NCI-H1417 treated with DMSO at 0.1 percent for 48 hours (cell line): ENCODE measurements at regions not wholly inside any gene's neighbourhood (a gene's known extent, or its start where the extent isn't known, plus 50 kb on each side); places are given as distances from the start of the nearest gene placed in this dataset.

Experiments used
- DNase-seq: peaks from one replicate; lab custom pipeline; 2025; lab: John Stamatoyannopoulos, UW

DNA sequence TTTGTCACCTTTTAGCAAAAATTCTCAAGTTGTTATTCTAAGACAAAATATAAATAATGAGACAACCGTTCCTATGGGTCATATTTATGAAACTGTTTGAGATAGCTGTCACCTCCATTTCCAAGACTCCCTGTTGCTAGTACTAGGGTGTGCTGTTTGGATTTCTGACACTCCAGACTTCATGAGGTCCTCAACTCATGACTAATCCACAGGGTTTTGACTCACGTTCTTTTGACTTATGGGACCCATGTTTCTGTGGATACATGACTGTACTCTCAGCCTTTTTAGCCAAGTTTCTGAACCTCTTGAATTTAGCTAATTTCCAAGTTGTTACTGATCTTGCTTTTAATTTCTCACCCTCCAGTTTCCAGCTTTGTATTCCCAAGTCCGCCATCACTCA lies 178.7 kb upstream of the FAM98A start:
- DNase-seq: no peak

DNA sequence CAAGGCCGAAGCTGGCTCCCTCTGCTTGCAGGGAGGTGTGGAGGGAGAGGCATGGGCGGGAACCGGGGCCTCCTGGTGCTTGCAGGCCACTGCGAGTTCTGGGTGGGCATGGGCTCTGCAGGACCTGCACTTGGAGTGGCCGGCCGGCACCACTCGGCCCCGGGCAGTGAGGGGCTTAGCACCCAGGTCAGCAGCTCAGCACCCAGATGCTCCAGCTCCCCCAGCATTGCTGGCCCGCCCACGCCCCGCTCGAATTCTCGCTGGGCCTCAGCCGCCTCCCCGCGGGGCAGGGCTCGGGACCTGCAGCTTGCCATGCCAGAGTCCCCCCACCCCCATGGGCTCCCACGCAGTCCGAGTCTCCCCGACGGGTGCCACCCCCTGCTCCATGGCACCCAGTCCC lies 176.2 kb upstream of the FAM98A start:
- DNase-seq: no peak

DNA sequence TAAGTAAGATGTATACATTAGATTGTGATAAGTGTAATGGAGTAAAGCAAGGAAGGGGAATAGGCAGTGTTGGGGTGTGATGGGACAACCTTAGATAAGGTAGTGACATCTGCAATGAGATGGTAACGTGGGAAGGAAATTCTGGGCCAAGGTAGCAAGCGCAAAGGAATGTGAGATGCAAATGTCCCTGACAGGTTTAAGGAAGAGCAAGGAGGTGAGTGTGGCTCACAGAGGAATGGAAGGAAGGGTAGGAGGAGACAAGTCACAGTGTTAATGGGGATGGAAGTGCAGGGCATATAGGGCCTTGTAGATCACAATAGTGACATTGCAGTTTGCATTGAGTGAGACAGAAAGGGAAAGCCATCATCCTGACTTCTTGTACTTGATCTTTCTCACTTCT lies 170.9 kb upstream of the FAM98A start:
- no peak for DNase-seq

DNA sequence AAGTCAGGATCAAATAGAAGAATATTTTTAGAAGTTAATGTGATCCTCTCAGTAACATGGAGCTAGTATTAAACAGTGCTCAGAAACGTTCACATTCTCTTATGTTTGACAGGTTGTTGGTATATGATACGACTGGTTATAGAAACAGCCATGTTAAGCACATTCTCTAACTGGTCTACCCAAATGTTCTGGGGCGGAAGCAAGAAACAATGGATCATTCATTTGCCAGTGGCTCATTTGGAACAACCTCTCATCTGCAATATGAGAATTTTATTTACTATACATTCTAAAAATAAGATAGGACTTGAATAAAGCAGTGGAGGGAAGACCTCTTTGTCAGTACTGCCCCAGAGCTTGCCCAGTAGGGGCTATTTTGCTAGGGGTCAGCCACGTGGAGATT lies 167.1 kb upstream of the FAM98A start:
- DNase-seq: no peak

DNA sequence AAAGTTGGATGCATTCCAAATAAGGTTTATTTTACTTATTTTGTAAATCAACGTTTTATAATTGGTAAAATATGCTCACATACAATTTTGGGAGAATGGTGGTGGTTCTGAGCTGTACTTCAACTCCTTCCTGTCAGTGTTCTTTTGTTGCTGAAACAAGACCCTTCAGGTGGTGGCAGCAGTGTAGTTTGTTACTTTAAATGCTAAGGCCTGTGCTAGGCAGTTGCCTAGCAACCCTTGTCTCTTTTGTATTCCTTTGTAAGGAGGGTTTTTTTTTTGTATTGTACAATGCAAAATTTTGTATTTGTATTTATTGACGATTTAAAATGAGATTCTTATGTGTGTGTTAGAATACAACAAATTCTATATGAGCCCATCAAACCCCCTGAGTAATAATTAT lies 166.0 kb upstream of the FAM98A start:
- no peak for DNase-seq

DNA sequence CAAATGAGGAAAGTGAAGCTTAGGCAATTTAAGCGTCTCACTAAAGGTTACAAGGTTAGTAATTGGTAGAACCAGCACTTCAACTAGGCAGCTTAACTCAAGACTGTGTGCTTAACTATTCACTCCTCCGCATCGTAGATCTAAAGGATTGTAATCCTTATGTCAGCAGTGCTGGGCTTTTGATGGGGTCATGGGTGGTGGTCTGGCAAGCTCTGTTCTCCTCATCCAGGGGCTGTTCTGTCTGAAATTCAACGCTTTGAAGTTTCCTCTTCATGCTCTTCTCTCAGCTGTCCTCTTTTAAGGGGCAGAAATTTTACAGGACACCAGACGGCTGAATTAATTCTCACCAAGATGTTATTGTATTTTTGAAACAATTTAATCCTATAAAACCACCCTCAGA lies 165.5 kb upstream of the FAM98A start:
- DNase-seq: no peak

DNA sequence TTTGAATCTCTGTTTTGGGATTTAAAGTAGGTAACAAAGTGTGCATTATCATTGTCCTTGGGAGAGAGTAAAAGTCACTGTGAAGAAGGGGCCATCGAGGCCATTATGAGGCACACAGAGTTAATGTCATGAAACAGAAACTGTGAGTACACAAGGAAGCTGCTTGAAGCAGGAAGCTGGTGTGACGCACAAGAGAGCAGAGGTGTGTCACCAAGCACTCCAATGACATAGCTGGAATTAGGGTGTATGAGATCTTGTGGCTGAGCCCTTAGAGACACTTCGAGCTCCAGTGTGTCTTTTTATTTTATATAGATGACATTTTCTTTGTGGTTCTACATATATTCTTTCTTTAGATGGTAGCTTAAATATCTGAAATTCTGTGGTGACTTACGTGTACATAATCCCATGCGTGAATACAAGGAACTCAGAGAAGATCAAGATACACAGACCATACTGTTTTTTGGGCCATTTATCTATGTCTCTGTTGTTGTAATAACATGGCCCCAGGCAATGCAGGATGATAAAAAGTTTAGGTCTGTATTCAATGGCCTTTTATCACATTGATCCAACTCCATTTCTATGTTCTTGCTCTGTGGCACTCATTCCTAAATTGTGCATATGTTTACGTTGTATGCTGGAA lies 164.7 kb upstream of the FAM98A start:
- DNase-seq: no peak

DNA sequence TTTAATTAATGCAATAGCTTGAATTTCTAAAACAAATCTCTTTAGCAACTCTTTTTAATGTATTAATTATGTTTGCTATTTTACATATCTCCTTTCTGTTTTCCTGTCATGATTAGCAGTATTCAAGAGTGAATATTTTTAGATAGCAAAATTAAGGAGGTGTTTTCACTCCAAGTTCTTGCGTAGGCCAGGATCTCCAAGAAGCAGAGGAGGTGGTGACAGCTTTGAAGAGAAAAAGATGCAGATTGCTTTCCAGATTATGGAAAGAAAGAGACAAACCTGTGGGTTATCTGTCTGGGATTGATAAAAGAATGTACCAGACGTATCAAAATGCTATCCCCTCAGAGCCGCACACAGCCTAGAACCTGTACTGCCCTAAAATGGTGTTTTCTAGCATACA lies 163.5 kb upstream of the FAM98A start:
- no peak for DNase-seq

DNA sequence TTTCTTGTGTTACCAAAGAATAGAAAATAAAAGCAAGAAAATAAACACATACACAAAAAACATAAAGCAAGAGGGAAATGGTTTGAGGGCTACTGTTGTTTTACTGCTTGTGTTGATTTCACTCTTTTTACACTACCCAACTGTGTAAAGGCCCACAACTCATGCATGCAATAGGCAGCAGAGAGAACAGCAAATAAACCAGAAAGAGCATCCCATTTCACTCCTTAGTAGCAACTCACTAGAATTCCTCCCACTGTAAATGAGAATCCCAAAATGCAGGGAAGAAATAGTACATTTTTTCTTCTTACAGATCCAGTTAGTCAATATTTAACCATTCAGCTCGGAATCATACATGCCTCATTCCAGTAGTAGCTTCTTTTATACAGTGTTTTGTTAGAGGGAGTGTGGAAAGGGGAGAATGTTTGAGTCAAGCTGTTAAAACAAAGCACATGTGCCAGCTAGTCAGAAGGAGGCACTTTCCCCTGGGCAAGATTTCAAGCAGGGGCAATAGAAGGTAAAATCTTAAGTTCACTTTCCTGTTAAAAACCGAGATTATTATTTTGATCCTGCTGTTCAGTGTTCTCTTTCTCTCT lies 147.2 kb upstream of the FAM98A start:
- DNase-seq: no peak

DNA sequence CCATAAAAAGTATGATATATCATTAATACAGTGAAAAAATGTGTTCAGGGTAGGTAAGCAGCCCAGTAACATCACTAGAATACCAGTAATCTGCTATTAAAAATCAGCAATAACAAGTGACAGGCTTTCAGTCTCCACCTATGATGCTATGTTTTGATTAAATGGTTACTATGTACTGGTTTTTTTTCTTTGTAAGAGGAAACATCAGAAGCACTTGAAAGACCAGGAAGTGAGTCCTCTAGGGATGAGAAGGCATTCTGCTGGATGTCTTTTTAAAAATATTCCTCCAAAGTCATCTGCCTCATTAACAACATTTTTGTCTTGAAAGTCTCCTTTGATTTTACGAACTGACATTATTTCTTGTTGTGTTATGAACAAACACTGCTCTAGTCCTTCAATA lies 136.0 kb upstream of the FAM98A start:
- no peak for DNase-seq

DNA sequence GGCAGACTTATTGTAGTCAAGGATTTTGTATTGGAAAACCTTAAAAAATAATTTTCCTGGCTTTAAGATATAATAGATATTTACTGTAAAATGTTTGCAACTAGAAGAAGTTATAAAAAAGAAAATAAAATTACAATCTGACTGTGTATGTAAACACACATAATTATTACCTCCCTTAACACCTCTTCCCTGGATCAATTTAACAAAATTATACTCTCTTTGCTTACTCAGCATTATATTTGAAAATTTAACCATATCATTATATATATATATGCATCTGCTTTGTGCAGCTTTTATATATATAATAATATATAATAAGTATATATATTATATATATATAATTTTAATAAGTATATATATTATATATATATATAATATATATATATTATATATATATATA lies 131.7 kb upstream of the FAM98A start:
- DNase-seq: no peak

DNA sequence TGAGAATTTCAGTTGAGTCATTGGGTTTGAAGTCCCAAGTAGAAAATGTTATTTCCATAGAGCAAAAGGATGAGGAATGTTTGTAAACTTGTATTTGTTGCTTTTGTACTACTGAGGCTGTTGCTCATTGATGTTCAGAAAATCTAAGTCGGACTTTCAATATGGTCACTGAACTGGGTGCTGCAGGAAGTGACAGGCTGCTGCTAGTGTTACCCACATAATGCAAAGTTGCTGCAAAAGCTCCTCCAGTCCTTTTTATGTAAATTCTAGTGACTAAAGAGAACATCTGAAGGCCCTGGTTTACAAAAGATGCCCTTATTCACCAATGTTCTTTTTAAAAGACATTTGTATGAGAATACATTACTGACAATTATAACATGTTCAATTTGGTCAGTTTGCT lies 131.1 kb upstream of the FAM98A start:
- no peak for DNase-seq

DNA sequence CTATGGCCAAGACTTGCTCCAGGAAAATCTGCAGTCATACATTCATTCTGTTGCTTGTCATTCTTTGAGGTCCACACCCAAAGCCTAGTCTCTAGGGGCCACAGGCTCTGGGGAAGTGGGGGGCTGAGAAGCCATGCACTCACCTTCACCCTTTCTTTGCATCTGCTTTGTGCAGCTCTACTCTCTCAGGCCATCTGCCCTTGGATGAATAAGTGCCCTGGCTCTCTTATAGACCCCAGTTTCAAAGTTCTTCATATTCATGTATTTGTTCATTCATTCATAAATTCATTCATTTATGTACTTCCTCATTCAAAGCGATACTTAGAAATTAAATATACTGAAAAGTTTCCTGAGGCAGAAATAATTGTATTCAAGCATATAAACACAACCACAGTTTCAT lies 130.3 kb upstream of the FAM98A start:
- no peak for DNase-seq

DNA sequence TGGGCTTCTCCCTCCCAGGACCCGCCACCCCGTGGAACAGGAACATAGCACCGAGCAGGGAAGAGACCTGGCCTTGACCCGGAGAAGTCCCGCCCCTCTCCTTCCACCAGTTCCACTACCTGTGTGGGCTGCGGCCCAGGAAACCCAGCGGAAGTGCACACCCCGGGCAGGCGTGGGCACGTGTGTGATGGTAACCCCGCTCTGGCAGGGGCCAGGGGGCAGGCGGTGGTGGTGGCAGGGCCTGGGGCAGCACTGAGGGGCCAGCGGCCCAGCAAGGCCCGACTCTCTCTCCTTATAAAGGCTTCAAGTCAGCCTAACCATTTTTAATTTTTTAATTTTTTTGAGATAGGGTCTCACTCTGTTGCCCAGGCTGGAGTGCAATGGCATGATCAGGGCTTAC lies 129.0 kb upstream of the FAM98A start:
- no peak for DNase-seq

DNA sequence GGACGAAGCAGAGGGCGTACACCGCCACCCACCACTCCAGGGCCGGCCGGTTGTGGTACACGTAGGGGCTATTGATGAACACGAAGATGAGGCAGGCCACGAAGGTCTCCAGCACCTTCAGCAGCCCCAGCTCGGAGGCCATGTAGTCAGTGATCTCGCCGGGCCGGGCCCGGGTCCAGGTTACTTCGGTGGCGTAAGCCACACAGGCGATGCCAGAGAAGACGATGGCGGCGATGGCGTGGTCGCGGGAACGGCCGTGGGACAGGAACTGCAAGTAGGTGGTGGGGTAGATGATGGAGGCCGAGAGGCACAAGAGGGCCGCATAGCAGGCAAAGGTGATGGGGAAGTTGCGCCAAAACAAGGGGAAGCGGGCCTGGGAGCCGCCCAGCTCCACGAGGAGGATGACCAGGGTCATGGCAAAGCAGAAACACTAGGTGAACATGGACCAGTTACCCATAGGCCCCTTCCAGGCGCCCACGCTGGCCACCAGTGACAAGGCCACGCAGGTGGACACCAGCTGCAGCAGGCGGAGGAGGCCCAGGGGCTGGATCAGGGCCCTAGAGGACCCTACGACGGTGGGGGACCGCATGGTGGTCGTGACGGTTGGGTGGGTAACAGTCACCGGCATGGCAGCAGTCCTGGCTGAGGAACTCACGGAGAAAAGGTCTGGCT lies 128.4 kb upstream of the FAM98A start:
- no peak for DNase-seq

DNA sequence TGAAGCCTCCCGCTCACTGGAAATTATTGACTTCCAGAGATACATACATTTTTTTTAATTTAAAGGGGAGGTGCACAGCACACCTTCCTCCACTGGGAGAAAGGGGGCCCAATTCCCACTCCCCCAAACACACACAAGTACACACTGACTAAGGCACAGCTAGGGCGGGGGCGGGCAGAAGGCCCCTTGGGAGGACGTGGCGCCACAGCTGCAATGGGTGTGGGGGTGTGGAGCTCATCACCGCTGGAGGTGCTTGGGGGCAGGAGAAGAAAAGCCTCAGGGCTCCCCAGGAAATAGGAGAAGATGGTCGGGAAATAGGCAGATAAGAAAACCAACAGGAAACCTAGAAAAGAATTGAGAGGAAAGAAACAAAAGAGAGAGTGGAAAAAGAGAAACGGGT lies 127.3 kb upstream of the FAM98A start:
- DNase-seq: no peak

DNA sequence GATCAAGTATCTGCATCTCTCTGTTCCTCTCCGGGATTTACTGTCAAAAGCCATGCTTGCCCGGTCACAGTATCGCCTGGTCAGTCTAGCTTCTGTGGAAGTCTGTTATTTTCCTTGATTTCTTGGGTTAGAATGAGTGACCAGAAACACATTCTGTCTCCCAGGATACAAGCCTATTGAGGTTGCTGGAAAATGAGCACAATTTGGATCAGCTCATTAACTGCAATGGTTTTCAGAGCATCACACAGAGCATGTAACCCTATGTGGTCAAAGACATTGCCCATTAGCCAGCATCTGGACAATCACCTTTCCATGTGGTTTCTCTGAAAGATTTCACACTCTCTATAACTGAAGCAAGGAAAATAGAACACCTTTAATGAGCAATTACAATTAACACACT lies 124.2 kb upstream of the FAM98A start:
- DNase-seq: no peak

DNA sequence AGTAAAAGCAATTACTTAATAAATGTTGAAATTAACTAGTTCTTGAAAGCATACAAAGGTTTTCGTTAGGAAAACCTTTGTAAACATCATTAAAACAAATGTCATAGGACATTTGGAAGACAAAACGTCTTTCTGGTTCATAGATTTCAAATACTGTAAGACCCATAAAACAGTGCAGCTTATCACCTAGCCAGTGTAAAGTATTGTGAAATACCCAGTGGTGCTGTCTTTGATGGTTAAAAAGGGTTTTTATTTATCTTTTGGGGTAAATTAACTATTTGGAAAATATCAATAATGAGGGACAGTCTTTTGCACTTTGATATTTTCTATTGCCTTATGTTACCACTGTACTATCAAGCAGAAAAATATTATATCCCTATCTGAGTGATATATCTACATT lies 120.0 kb upstream of the FAM98A start:
- DNase-seq: no peak

DNA sequence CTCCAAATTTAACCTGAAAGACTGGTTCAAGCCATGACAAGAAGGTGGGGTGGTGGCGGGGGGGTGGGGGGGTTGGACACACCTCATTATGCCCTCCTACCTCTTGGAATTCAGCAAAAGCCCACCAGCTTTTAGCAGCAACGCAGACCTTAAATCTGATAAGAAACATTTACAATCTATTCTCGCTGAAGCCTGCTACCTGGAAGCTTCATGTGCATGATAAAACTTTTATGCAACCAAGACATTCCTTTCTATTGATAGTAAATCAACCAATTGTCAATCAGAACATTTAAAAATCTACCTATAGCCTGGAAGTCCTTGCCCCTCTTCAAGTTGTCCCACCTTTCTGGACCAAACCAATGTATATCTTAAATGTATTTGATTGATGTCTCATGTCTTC lies 113.6 kb upstream of the FAM98A start:
- no peak for DNase-seq

DNA sequence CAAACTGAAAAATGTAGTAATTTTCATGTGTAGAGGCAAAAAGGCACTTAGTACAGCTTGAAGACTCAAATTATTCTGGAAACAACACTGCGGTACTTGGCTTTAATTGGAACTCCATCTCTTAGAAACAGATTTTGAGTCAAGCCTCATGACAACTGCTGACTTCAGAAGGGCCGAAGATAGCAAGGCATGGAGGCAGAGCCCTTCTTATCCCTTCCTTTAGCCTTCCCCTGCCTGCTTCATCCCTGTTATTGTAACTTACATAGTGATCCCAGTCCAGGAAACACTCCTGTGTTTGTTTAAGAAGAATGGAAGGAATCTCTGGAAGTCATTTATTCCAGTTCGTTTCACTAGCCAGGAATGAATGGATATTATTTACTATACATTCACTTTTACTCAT lies 110.9 kb upstream of the FAM98A start:
- no peak for DNase-seq

DNA sequence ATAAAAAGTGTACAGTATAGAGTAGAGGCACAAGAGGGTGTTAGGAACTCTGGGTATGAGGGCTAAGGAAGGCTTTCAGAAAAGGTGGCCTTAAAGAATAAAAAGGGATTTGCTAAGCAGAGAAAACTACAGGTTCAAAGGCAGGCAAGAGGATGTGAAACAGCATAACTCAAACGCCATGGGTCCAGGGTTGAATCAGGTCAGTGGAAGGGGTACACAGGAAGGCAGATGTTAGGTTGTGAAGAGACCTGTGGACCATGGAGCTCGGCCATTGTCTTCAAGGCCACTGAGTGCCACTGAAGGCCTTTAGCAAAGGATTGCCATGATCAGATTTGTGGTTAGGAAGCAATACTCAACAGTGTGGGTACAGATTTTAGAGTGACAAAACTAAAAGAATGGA lies 108.2 kb upstream of the FAM98A start:
- DNase-seq: no peak

DNA sequence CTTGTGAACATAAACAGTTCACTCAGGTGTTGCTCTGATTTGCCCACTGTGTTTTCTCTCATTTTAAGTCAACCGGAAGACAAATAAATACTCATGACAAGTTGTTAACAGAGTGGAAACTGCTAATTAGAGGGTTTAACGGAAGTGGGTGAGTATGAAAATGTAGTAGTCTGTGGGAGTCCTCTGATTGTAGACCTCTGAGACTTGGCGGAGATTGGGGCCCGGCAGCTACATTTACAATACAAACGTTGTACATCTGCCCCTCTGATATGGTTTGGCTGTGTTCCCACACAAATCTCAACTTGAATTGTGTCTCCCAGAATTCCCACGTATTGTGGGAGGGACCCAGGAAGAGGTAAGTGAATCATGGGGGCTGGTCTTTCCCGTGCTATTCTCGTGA lies 107.3 kb upstream of the FAM98A start:
- no peak for DNase-seq

DNA sequence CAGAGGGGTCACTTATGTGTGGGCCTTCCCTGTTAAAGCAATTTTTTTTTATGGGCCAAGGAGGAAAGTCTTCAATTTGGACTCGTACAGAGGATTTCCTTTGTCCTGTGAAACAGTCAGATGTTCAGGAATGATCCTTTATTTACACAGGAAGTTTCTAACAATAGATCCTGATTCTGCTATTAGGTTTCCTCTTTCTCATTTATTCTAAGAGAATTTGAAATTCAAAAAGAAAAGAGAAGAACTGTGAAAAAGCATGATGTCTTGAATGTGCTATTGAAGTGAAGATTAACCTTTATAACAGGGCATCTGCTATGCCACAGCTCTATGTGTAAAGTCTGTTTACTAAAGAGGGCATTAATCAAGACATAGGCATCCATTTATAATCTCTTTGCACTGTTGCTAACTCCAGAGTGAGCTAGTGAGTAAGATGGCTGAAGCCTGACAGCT lies 105.3 kb upstream of the FAM98A start:
- DNase-seq: no peak

DNA sequence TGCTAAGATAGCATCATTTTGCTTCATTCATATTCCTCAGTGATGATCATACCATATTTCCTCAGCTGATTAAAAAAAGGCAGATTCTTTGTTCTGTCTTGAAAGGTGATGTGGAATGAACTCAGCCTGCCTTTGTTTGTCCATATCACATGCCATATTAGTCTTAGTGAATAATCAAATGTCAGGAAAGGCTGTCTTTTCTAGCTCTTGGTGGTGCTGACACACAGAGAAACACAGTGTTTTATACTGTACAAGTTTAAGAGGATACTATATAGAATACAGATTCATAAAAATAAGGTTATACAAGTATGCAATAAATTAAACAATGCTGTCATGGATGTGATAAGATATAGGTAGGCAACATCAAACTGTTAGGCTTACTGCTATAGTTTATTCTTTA lies 97.1 kb upstream of the FAM98A start:
- DNase-seq: no peak
